CD14-positive monocyte (primary cell): ENCODE measurements at regions not wholly inside any gene's neighbourhood (a gene's known extent, or its start where the extent isn't known, plus 50 kb on each side); places are given as distances from the start of the nearest gene placed in this dataset.

Source experiments
- DNase-seq, 3 donors: peaks; one replicate each; pipeline ENCODE4 v3.0.0-alpha.2; 2011 to 2022
- H2AFZ ChIP-seq: 2 replicates; pipeline ENCODE4 v1.6.0; 2012; ENCODE audit warnings: mild to moderate bottlenecking, low read depth, low read length, inconsistent platforms; ENCODE audit not compliant: insufficient read depth, poor library complexity, severe bottlenecking
- H3K27ac ChIP-seq, 2 donors: 1 replicate in 1 of 2; 2 replicates in 1 of 2; pipeline ENCODE4 v1.5.1; 2012 to 2013; ENCODE audit warnings: low read length in 2 of 2, control low read depth in 1 of 2, inconsistent platforms in 1 of 2, low read depth in 1 of 2, mild to moderate bottlenecking in 1 of 2
- H3K27me3 ChIP-seq, 2 donors: one replicate each; pipeline versions ENCODE4 v1.6.0 to v1.6.1; 2011 to 2013; ENCODE audit warnings: low read length in 2 of 2; ENCODE audit not compliant: control insufficient read depth in 2 of 2, insufficient read depth in 2 of 2
- H3K36me3 ChIP-seq, 2 donors: replicated peaks in 1 of 2; 1 replicate in 1 of 2; 2 replicates in 1 of 2; pipeline versions ENCODE4 v1.5.1 to v1.6.1; 2012 to 2013; ENCODE audit warnings: low read length in 2 of 2, control low read depth in 1 of 2, inconsistent platforms in 1 of 2, mild to moderate bottlenecking in 1 of 2; ENCODE audit not compliant: insufficient read depth in 2 of 2, control insufficient read depth in 1 of 2
- H3K4me1 ChIP-seq, 2 donors: 1 replicate in 1 of 2; 2 replicates in 1 of 2; pipeline versions ENCODE4 v1.5.1 to v1.6.1; 2012 to 2013; ENCODE audit warnings: low read length in 2 of 2, control low read depth in 1 of 2, inconsistent platforms in 1 of 2, mild to moderate bottlenecking in 1 of 2, moderate library complexity in 1 of 2; ENCODE audit not compliant: insufficient read depth in 2 of 2, control insufficient read depth in 1 of 2
- H3K4me2 ChIP-seq: replicated peaks from 2 replicates; pipeline ENCODE3; 2012; ENCODE audit warnings: low read length, moderate library complexity, mild to moderate bottlenecking; ENCODE audit not compliant: poor library complexity, severe bottlenecking; ENCODE audit errors: extremely low read depth
- H3K4me3 ChIP-seq, 3 experiments: fragments of 200-600 bp in 1 of 3; sonication (generic) in 1 of 3; replicated peaks in 1 of 3; 1 replicate in 2 of 3; 2 replicates in 1 of 3; pipeline ENCODE4 v1.5.1; 2011 to 2013; ENCODE audit warnings: low read length in 3 of 3, mild to moderate bottlenecking in 3 of 3, control low read depth in 2 of 3, low read depth in 2 of 3, inconsistent platforms in 1 of 3, moderate library complexity in 1 of 3
- H3K79me2 ChIP-seq: 2 replicates; pipeline ENCODE4 v1.6.0; 2012; ENCODE audit warnings: mild to moderate bottlenecking, control low read depth, inconsistent platforms, low read length, moderate library complexity; ENCODE audit not compliant: insufficient read depth
- H3K9ac ChIP-seq: 2 replicates; pipeline ENCODE4 v1.6.0; 2017; ENCODE audit warnings: low read length, mild to moderate bottlenecking; ENCODE audit not compliant: insufficient read depth, poor library complexity, severe bottlenecking
- H3K9me3 ChIP-seq, 2 donors: replicated peaks in 1 of 2; 1 replicate in 1 of 2; 2 replicates in 1 of 2; pipeline versions ENCODE4 v1.5.1 to v1.6.1; 2012 to 2013; ENCODE audit warnings: low read length in 2 of 2, control low read depth in 1 of 2; ENCODE audit not compliant: control insufficient read depth in 1 of 2, insufficient read depth in 1 of 2
- H4K20me1 ChIP-seq: 2 replicates; pipeline ENCODE4 v1.6.0; 2012; ENCODE audit warnings: mild to moderate bottlenecking, low read length, control low read depth, moderate library complexity; ENCODE audit not compliant: insufficient read depth
- H3K27ac Mint-ChIP-seq, 7 donors: one replicate each; pipeline ENCODE4 v1.8.0; 2020; ENCODE audit warnings: mild to moderate bottlenecking in 7 of 7, mixed read lengths in 7 of 7, moderate library complexity in 6 of 7, inconsistent platforms in 2 of 7
- H3K27me3 Mint-ChIP-seq, 3 donors: one replicate each; pipeline ENCODE4 v1.8.0; 2021 to 2022; ENCODE audit warnings: low read depth in 3 of 3, mild to moderate bottlenecking in 3 of 3, mixed read lengths in 3 of 3, moderate library complexity in 3 of 3, inconsistent platforms in 1 of 3
- H3K36me3 Mint-ChIP-seq, 2 donors: one replicate each; pipeline ENCODE4 v1.8.0; 2020; ENCODE audit warnings: mixed read lengths in 2 of 2, inconsistent platforms in 1 of 2, mild to moderate bottlenecking in 1 of 2
- H3K4me1 Mint-ChIP-seq: one replicate; pipeline ENCODE4 v1.8.0; 2020; ENCODE audit warnings: mild to moderate bottlenecking, mixed read lengths
- H3K4me3 Mint-ChIP-seq, 2 donors: one replicate each; pipeline ENCODE4 v1.8.0; 2020; ENCODE audit warnings: mild to moderate bottlenecking in 2 of 2, mixed read lengths in 2 of 2, moderate library complexity in 1 of 2
- H3K9me3 Mint-ChIP-seq, 7 donors: one replicate each; pipeline ENCODE4 v1.8.0; 2020 to 2022; ENCODE audit warnings: mixed read lengths in 7 of 7, mild to moderate bottlenecking in 6 of 7, moderate library complexity in 6 of 7, inconsistent platforms in 2 of 7
- WGBS: methylation state at CpG from one replicate; pipeline ENCODE4 v1.1.5; 2013; ENCODE audit warnings: missing lambda C conversion rate; ENCODE audit not compliant: insufficient coverage; 5-methylcytosine and 5-hydroxymethylcytosine counted together
- intact Hi-C, 2 donors: fragments of 100-400 bp; cut with micrococcal nuclease; formaldehyde crosslinking; loops; one replicate each; pipeline versions ENCODE4 v1.15.0 to v1.15.1; 2023
- TF ChIP-seq, protein P1 (sequence below): fragments of 200-600 bp; IDR thresholded peaks from one replicate; pipeline ENCODE4 v1.8.0; 2022; ENCODE audit warnings: antibody characterized with exemption, mild to moderate bottlenecking

DNA sequence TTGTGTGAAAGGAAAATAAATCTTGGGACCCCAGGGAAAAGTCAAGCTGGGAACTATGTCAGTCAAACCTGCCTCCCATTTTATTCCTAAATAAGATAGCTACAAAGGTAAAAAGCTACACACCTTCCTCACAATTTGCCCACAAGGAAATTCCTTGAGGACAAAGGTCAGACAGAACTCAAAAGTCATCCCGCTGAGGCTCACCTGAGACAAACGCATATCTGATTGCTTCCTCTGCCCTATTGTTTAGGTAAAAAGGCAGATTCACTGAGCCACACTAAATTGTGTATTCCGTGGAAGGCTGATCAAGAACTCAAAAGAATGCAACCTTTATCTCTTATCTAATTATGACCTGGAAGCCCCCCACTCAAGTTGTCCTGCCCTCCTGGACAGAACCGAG lies 58.7 kb upstream of the MAML3 start:
- no peak overlapping the region for H3K4me3 Mint-ChIP-seq
- Histone ChIP-seq H3K4me3 (no peak overlapping the region), H3K79me2 (no peaks in the 10 kb centered on the region), H3K27me3 (no peaks in the 10 kb centered on the region), H2AFZ (no peak overlapping the region), H3K27ac (no peak overlapping the region), H3K4me1 (no peaks in the 10 kb centered on the region), H3K9ac (no peak overlapping the region), H4K20me1 (no peaks in the 10 kb centered on the region), H3K4me2 (no peak overlapping the region), H3K9me3 (no peaks in the 10 kb centered on the region), H3K36me3 (no peaks in the 10 kb centered on the region)
- TF ChIP-seq, protein P1, sequence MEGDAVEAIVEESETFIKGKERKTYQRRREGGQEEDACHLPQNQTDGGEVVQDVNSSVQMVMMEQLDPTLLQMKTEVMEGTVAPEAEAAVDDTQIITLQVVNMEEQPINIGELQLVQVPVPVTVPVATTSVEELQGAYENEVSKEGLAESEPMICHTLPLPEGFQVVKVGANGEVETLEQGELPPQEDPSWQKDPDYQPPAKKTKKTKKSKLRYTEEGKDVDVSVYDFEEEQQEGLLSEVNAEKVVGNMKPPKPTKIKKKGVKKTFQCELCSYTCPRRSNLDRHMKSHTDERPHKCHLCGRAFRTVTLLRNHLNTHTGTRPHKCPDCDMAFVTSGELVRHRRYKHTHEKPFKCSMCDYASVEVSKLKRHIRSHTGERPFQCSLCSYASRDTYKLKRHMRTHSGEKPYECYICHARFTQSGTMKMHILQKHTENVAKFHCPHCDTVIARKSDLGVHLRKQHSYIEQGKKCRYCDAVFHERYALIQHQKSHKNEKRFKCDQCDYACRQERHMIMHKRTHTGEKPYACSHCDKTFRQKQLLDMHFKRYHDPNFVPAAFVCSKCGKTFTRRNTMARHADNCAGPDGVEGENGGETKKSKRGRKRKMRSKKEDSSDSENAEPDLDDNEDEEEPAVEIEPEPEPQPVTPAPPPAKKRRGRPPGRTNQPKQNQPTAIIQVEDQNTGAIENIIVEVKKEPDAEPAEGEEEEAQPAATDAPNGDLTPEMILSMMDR: no peak
- no peak for DNase-seq
- 91% methylated on average over 4 of the region's 4 CpGs for WGBS
- peaks cover 0 to 2% (median 0%) of the 10 kb centered on the region in 7 donors for H3K9me3 Mint-ChIP-seq
- peaks cover 0 to 2% (median 2%) of the 10 kb centered on the region in 3 donors for H3K27me3 Mint-ChIP-seq
- peaks cover 3% of the 10 kb centered on the region for H3K4me1 Mint-ChIP-seq
- no peaks in the 10 kb centered on the region for H3K36me3 Mint-ChIP-seq
- H3K27ac Mint-ChIP-seq: no peak overlapping the region
- intact Hi-C loops: no loop called here

DNA sequence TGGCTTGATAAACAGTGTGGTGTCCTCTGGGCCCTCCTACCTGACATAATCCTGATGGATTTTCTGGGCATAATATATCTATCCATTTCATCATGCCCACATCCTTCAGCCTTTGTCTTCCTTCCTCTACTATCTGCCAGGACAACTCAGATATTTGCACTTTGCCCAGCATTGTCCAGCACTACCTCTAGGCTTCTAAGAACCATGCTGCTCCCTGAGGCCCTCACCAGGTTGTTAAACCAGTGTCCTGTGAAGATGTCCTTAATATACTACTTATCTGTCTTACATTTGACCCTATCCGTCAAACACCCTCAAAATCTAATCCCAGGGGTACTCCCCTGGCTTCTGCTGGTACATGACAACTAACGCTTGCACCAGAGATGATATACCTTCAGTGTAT lies 58.2 kb upstream of the MAML3 start:
- Histone ChIP-seq H3K4me2 (no peak overlapping the region), H3K4me1 (no peaks in the 10 kb centered on the region), H3K27ac (no peak overlapping the region), H4K20me1 (no peaks in the 10 kb centered on the region), H2AFZ (no peak overlapping the region), H3K27me3 (no peaks in the 10 kb centered on the region), H3K36me3 (no peaks in the 10 kb centered on the region), H3K9me3 (no peaks in the 10 kb centered on the region), H3K79me2 (no peaks in the 10 kb centered on the region), H3K4me3 (no peak overlapping the region), H3K9ac (no peak overlapping the region)
- H3K9me3 Mint-ChIP-seq: peaks cover 0 to 2% (median 0%) of the 10 kb centered on the region in 7 donors
- H3K27me3 Mint-ChIP-seq: peaks cover 0 to 2% (median 2%) of the 10 kb centered on the region in 3 donors
- peaks cover 3% of the 10 kb centered on the region for H3K4me1 Mint-ChIP-seq
- TF ChIP-seq, protein P1: no peak
- DNase-seq: no peak
- H3K27ac Mint-ChIP-seq: no peak overlapping the region
- no peaks in the 10 kb centered on the region for H3K36me3 Mint-ChIP-seq
- no peak overlapping the region for H3K4me3 Mint-ChIP-seq
- intact Hi-C loops: no loop called here
- 100% methylated on average over 1 of the region's 2 CpGs for WGBS
